ENCODE measurements at regions not wholly inside any gene's neighbourhood (a gene's known extent, or its start where the extent isn't known, plus 50 kb on each side); places are given as distances from the start of the nearest gene placed in this dataset.

DNA sequence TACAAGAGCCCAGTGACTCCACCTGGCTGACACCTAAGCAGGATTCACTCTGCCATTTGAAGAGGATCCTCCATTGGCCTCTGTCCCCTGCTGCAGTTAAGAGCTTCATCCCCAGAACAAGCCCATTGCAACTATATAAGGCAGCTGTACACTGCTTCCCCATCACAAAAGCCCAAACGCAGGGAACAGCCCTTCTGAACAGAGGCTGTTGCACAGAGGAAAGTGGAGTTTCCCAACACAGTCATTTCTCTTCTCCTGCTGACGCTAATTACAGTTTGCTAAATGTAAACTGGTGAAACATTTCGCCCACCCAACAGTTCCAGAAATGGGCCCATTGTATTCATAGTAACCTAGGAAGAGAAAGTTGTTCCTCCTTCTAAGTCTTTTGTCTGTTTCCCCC is 455.8 kb upstream of the DAB1 start:
- H3K4me3 ChIP-seq = no peak overlapping the region
- no peaks in the 10 kb centered on the region for H3K9me3 ChIP-seq
- DNase-seq (no peak), ATAC-seq (no peak)
- H3K27ac ChIP-seq = no peak overlapping the region
- intact Hi-C loops (cut with DNase I) = no loop called here
- no peaks in the 10 kb centered on the region for H3K4me1 ChIP-seq
- no peaks in the 10 kb centered on the region for H3K27me3 ChIP-seq (ENCODE audit: low read depth)
- no peak for TF ChIP-seq CTCF (IDR thresholded peaks at IDR 0.05)
- no peaks in the 10 kb centered on the region for H3K36me3 ChIP-seq

DNA sequence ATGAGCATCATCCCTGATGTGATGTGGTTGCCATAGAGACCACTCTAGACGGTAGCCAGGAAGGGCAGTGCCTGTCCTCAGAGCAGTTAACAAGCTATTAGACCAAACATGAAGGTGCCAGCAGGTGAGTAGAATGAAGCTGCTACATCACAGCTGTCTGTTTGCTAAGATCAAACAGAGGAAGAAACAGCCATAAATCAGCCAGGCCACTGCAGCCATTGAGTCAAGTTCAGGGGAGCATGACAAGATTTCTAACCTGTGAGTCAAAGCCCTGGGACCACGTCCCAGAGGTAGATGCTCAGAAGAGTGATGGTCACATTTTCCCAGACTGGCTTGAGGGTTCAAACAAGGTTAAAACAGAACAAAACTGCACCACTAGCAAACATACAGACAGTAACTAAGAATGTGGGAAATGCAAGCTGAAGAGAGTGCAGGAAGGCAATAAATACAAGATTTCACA is 450.6 kb upstream of the DAB1 start:
- Histone ChIP-seq H3K27me3 (ENCODE audit: low read depth) (no peaks in the 10 kb centered on the region), H3K36me3 (no peaks in the 10 kb centered on the region), H3K4me1 (no peaks in the 10 kb centered on the region), H3K4me3 (no peak overlapping the region), H3K27ac (no peak overlapping the region), H3K9me3 (no peaks in the 10 kb centered on the region)
- intact Hi-C loops (cut with DNase I) = no loop called here
- TF ChIP-seq CTCF (IDR thresholded peaks at IDR 0.05) = no peak
- no peak for ATAC-seq
- DNase-seq = no peak

DNA sequence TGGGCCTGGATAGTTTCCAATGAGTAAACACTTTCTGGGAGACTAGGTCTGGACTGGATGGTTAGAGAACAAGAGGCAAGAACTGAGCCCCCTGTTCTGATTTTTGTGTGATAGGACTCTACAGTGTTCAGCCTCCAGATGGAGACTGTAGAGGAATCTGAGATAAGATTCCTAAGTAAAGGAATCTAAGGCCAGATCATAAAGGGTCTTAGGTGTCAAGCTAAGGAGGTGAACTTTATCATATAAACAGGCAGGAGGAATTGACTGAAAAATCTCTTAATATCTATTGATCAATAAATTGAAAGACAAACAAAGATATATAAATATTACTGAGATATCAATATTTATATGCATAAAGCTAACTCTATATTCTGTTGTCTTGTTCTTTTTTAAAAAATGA is 449.1 kb upstream of the DAB1 start:
- Histone ChIP-seq H3K4me1 (no peaks in the 10 kb centered on the region), H3K27ac (no peak overlapping the region), H3K9me3 (no peaks in the 10 kb centered on the region), H3K4me3 (no peak overlapping the region), H3K27me3 (ENCODE audit: low read depth) (no peaks in the 10 kb centered on the region), H3K36me3 (no peaks in the 10 kb centered on the region)
- ATAC-seq (no peak), DNase-seq (no peak)
- intact Hi-C loops (cut with DNase I) = no loop called here
- no peak for TF ChIP-seq CTCF (IDR thresholded peaks at IDR 0.05)

GRCh38 chr1:57868908-57869307 is 445.0 kb upstream of the DAB1 start:
- ATAC-seq = no peak
- intact Hi-C loops (cut with DNase I) = no loop called here

DNA sequence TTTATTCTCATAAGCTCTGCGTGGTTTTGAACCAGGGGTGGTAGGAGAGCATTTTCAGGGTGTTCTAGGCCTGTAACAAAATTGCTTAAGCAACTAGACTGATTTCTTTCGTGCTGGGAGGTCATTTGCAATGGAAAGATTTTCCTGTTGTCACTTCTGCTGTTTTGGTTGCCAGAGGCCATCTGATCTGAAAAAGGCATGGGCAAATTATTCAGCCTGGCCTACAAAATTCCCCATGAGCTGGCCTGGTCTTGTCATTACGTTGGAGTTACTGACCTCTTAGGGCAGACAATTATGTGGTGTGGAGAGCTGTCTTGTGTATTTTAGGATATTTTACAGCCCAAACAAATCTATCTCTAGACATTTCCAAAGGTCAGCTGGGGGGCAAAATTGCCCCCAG is 444.4 kb upstream of the DAB1 start:
- intact Hi-C loops (cut with DNase I) = no loop called here
- ATAC-seq (no peak), DNase-seq (no peak)
- Histone ChIP-seq H3K9me3 (no peaks in the 10 kb centered on the region), H3K36me3 (no peaks in the 10 kb centered on the region), H3K4me1 (no peaks in the 10 kb centered on the region), H3K4me3 (no peak overlapping the region), H3K27me3 (ENCODE audit: low read depth) (no peaks in the 10 kb centered on the region), H3K27ac (no peak overlapping the region)
- TF ChIP-seq CTCF (IDR thresholded peaks at IDR 0.05) = no peak

More at GRCh38 chr1:57868908-57869307, 445.0 kb upstream of the DAB1 start:
- Histone ChIP-seq H3K9me3 (no peaks in the 10 kb centered on the region), H3K27ac (no peak overlapping the region), H3K4me3 (no peak overlapping the region), H3K36me3 (no peaks in the 10 kb centered on the region), H3K27me3 (ENCODE audit: low read depth) (no peaks in the 10 kb centered on the region), H3K4me1 (no peaks in the 10 kb centered on the region)
- DNase-seq = no peak
- TF ChIP-seq CTCF (IDR thresholded peaks at IDR 0.05) = no peak

GRCh38 chr1:57866998-57867397 is 443.1 kb upstream of the DAB1 start:
- Histone ChIP-seq H3K36me3 (no peaks in the 10 kb centered on the region), H3K27ac (no peak overlapping the region), H3K4me1 (no peaks in the 10 kb centered on the region), H3K4me3 (no peak overlapping the region), H3K9me3 (no peaks in the 10 kb centered on the region), H3K27me3 (ENCODE audit: low read depth) (no peaks in the 10 kb centered on the region)
- no peak for TF ChIP-seq CTCF (IDR thresholded peaks at IDR 0.05)
- intact Hi-C loops (cut with DNase I) = no loop called here
- DNase-seq = no peak
- ATAC-seq = no peak
